Glutamatergic neuron (in vitro differentiated cells): ENCODE measurements at regions not wholly inside any gene's neighbourhood (a gene's known extent, or its start where the extent isn't known, plus 50 kb on each side); places are given as distances from the start of the nearest gene placed in this dataset.

ENCODE experiments used
- DNase-seq: peaks from one replicate; pipeline ENCODE4 v3.0.0; 2022
- H3K27ac Mint-ChIP-seq: one replicate; pipeline ENCODE4 v1.8.0; 2020; ENCODE audit warnings: mild to moderate bottlenecking, mixed read lengths, inconsistent platforms; ENCODE audit not compliant: unreplicated experiment
- H3K27me3 Mint-ChIP-seq: one replicate; pipeline ENCODE4 v1.8.0; 2020; ENCODE audit warnings: mild to moderate bottlenecking, moderate library complexity, mixed read lengths, inconsistent platforms; ENCODE audit not compliant: unreplicated experiment
- H3K36me3 Mint-ChIP-seq: one replicate; pipeline ENCODE4 v1.8.0; 2020; ENCODE audit warnings: mild to moderate bottlenecking, mixed read lengths, inconsistent platforms; ENCODE audit not compliant: unreplicated experiment
- H3K4me1 Mint-ChIP-seq: one replicate; pipeline ENCODE4 v1.8.0; 2020; ENCODE audit warnings: mild to moderate bottlenecking, low read depth, mixed read lengths, inconsistent platforms; ENCODE audit not compliant: unreplicated experiment
- H3K4me3 Mint-ChIP-seq: one replicate; pipeline ENCODE4 v1.8.0; 2020; ENCODE audit warnings: mild to moderate bottlenecking, mixed read lengths, inconsistent platforms; ENCODE audit not compliant: unreplicated experiment
- H3K9me3 Mint-ChIP-seq: one replicate; pipeline ENCODE4 v1.8.0; 2020; ENCODE audit warnings: mild to moderate bottlenecking, moderate library complexity, mixed read lengths, inconsistent platforms; ENCODE audit not compliant: unreplicated experiment
- TF ChIP-seq, protein P1 (sequence below): fragments of 200-600 bp; sonication (generic); IDR thresholded peaks from one replicate; pipeline ENCODE4 v1.5.0; 2021; ENCODE audit not compliant: partially characterized antibody, unreplicated experiment

DNA sequence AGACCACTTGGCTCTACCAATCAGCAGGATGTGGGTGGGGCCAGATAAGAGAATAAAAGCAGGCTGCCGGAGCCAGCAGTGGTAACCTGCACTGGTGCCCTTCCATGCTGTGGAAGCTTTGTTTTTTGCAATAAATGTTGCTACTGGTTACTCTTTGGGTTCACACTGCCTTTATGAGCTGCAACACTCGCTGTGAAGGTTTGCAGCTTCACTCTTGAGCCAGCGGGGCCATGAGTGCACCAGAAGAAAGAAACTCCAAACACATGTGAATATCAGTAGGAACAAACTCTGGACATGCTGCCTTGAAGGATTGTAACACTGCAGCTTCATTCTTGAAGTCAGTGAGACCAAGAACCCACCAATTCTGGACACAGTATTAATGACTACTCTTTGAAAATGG is 89.9 kb upstream of the MBOAT1 start:
- H3K27ac Mint-ChIP-seq, result no peak overlapping the region

DNA sequence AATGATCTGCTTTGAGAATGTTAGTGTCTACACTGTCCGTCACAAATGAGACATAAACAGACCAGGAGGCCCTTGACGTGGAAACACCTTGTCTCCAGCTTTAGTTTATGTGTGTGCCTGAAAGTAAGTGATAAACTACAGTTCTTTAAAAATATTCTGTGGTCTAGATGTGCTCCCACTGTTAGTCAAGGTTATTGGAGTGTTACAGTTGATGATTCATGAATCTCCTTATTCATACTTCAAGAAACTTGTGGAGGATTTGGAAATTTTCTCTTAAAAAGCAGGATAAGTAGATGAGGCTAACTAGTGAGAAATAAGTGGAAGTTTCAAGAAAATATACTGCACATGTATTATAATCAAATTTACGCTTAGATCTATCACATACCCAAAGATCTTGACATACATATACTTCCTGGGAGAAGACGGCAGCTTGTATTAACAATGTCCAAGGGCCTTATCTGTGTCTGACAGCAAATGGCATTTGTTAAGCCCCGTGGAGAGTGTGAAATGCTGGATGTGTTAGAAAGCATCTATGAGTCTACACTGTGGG is 90.5 kb upstream of the MBOAT1 start:
- Mint-ChIP-seq H3K27ac (no peak overlapping the region), H3K9me3 (peaks cover 1% of the 10 kb centered on the region), H3K4me3 (no peak overlapping the region), H3K27me3 (peaks cover 3% of the 10 kb centered on the region), H3K36me3 (peaks cover 4% of the 10 kb centered on the region), H3K4me1 (no peaks in the 10 kb centered on the region)
- TF ChIP-seq, protein P1, sequence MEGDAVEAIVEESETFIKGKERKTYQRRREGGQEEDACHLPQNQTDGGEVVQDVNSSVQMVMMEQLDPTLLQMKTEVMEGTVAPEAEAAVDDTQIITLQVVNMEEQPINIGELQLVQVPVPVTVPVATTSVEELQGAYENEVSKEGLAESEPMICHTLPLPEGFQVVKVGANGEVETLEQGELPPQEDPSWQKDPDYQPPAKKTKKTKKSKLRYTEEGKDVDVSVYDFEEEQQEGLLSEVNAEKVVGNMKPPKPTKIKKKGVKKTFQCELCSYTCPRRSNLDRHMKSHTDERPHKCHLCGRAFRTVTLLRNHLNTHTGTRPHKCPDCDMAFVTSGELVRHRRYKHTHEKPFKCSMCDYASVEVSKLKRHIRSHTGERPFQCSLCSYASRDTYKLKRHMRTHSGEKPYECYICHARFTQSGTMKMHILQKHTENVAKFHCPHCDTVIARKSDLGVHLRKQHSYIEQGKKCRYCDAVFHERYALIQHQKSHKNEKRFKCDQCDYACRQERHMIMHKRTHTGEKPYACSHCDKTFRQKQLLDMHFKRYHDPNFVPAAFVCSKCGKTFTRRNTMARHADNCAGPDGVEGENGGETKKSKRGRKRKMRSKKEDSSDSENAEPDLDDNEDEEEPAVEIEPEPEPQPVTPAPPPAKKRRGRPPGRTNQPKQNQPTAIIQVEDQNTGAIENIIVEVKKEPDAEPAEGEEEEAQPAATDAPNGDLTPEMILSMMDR, result no peak
- DNase-seq, result no peak

More for the DNA sequence above, 89.9 kb upstream of the MBOAT1 start:
- Mint-ChIP-seq H3K9me3 (peaks cover 1% of the 10 kb centered on the region), H3K27me3 (peaks cover 3% of the 10 kb centered on the region), H3K4me3 (no peak overlapping the region), H3K36me3 (peaks cover 4% of the 10 kb centered on the region), H3K4me1 (no peaks in the 10 kb centered on the region)
- TF ChIP-seq, protein P1, result no peak
- no peak for DNase-seq

DNA sequence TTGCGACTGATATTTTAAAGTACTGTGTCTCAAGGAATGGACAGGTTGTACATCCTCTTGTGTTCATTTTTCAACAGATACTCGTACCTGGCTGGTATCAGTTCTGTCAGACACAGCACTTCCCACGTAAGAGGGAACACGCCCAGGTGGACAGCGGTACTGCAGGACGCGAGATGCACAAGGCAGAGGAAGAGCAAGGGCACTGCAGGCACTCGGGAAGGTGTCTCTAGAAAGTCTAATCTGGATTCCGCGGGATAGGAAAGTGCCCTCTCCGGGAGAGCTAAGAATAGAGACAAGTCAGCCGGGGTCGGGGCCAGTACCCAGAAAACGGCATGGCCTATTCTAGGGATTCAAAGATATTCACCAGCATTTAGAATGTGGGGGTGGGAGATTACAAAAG is 94.2 kb upstream of the MBOAT1 start:
- Mint-ChIP-seq H3K4me1 (no peaks in the 10 kb centered on the region), H3K36me3 (no peaks in the 10 kb centered on the region), H3K4me3 (no peak overlapping the region), H3K9me3 (peaks cover 1% of the 10 kb centered on the region), H3K27ac (no peak overlapping the region), H3K27me3 (peaks cover 4% of the 10 kb centered on the region)
- TF ChIP-seq, protein P1, result peak; percentile 29
- no peak for DNase-seq

DNA sequence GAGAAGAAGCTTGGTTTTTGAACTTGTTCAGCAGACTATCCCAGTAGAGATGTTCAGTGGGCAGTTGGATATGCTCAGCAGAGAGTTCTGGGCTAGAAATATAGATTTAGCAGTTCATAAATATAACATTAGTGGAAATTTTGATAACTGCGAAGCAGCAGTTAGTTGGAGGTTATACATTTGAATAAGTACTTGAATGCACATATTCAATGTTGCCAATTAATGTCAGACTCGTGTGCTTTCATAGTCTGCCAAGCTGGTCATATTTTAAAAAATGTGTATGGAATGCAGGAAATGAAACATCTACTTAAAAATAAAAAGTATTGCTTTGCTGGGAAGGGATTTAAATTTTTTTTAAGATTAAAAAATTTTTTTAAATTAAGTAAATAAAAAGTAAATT is 92.5 kb upstream of the E2F3 start:
- Mint-ChIP-seq H3K4me1 (no peaks in the 10 kb centered on the region), H3K27me3 (peaks cover 2% of the 10 kb centered on the region), H3K9me3 (peaks cover 1% of the 10 kb centered on the region), H3K4me3 (no peak overlapping the region), H3K27ac (no peak overlapping the region), H3K36me3 (no peaks in the 10 kb centered on the region)
- no peak for DNase-seq
- TF ChIP-seq, protein P1, result no peak

DNA sequence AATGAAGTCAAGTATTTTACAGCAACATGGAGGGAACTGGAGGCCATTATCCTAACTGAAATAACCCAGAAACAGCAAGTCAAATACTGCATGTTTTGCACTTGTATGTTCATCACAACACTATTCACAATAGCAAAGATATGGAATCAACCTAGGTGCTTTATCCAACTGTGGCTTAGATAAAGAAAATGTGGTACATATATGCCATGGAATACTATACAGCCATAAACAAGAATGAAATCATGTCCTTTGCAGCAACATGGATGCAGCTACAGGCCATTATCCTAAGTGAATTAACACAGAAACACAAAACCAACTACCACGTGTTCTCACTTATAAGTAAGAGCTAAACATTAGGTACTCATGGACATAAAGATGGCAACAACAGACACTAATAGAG is 91.5 kb upstream of the E2F3 start:
- Mint-ChIP-seq H3K36me3 (no peaks in the 10 kb centered on the region), H3K9me3 (no peaks in the 10 kb centered on the region), H3K4me1 (no peaks in the 10 kb centered on the region), H3K4me3 (no peak overlapping the region), H3K27ac (no peak overlapping the region), H3K27me3 (peaks cover 2% of the 10 kb centered on the region)
- TF ChIP-seq, protein P1, result no peak
- DNase-seq, result no peak
